OCI-LY1 (cell line): ENCODE measurements at regions not wholly inside any gene's neighbourhood (a gene's known extent, or its start where the extent isn't known, plus 50 kb on each side); places are given as distances from the start of the nearest gene placed in this dataset.

Experiments used
- EZH2 ChIP-seq: fragments of 200-600 bp; sonication (generic), shearing (Covaris generic); IDR thresholded peaks from 2 replicates; pipeline ENCODE4 v1.8.0; 2017; ENCODE audit warnings: borderline replicate concordance, mixed run types, mild to moderate bottlenecking, antibody characterized with exemption, low read length, moderate library complexity, mixed read lengths
- TF ChIP-seq, protein P1 (sequence below): fragments of 200-600 bp; sonication (generic), shearing (Covaris generic); IDR thresholded peaks from 2 replicates; pipeline ENCODE4 v1.5.1; 2017; ENCODE audit warnings: mild to moderate bottlenecking, antibody characterized with exemption, low read length, moderate library complexity, mixed read lengths

DNA sequence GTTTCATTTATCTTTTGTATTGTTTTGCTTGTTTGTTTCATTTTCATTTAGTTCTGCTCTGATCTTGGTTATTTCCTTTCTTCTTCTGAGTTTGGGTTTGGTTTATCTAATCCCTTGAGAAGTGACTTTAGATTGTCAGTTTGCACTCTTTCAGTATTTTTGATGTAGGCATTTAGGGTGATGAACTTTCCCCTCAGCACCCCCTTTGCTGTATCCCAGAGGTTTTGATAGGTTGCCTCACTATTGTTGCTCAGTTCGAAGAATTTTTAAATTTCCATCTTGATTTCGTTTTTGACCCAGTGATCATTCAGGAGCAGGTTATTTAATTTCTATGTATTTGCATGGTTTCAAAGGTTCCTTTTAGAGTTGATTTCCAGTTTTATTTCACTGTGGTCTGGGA lies 119.6 kb upstream of the SSTR4 start:
- TF ChIP-seq, protein P1, sequence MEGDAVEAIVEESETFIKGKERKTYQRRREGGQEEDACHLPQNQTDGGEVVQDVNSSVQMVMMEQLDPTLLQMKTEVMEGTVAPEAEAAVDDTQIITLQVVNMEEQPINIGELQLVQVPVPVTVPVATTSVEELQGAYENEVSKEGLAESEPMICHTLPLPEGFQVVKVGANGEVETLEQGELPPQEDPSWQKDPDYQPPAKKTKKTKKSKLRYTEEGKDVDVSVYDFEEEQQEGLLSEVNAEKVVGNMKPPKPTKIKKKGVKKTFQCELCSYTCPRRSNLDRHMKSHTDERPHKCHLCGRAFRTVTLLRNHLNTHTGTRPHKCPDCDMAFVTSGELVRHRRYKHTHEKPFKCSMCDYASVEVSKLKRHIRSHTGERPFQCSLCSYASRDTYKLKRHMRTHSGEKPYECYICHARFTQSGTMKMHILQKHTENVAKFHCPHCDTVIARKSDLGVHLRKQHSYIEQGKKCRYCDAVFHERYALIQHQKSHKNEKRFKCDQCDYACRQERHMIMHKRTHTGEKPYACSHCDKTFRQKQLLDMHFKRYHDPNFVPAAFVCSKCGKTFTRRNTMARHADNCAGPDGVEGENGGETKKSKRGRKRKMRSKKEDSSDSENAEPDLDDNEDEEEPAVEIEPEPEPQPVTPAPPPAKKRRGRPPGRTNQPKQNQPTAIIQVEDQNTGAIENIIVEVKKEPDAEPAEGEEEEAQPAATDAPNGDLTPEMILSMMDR, result no peak
- TF ChIP-seq EZH2, result no peak
